GM23338 (cell line): ENCODE measurements at regions not wholly inside any gene's neighbourhood (a gene's known extent, or its start where the extent isn't known, plus 50 kb on each side); places are given as distances from the start of the nearest gene placed in this dataset.

ENCODE experiments used
- ATAC-seq: fragments of 200-7000 bp; cut with Tn5 transposase; 3 replicates; pipeline ENCODE4 v1.9.1; 2020
- DNase-seq: peaks from one replicate; pipeline ENCODE4 v3.0.0-alpha.2; 2015; ENCODE audit warnings: low spot score
- H2AFZ ChIP-seq: fragments of 200-600 bp; sonication (generic); 2 replicates; pipeline ENCODE4 v1.8.0; 2016; ENCODE audit warnings: antibody characterized with exemption, mild to moderate bottlenecking, moderate library complexity
- H3F3A ChIP-seq: fragments of 200-600 bp; sonication (generic); replicated peaks from 2 replicates; pipeline ENCODE4 v1.8.0; 2017; ENCODE audit warnings: antibody characterized with exemption, mixed run types, low read depth
- H3K27ac ChIP-seq: fragments of 200-600 bp; sonication (generic); 2 replicates; pipeline ENCODE4 v1.6.1; 2016; ENCODE audit warnings: low read depth
- H3K27me3 ChIP-seq: fragments of 200-600 bp; sonication (generic); 2 replicates; pipeline ENCODE4 v1.8.0; 2016; ENCODE audit warnings: mild to moderate bottlenecking, mixed run types, moderate library complexity; ENCODE audit not compliant: insufficient read depth
- H3K36me3 ChIP-seq: fragments of 200-600 bp; sonication (generic); 2 replicates; pipeline ENCODE4 v1.8.0; 2016; ENCODE audit warnings: mild to moderate bottlenecking; ENCODE audit not compliant: insufficient read depth
- H3K4me1 ChIP-seq: fragments of 200-600 bp; sonication (generic); 2 replicates; pipeline ENCODE4 v1.8.0; 2016; ENCODE audit warnings: mild to moderate bottlenecking, moderate library complexity; ENCODE audit not compliant: insufficient read depth
- H3K4me2 ChIP-seq: fragments of 200-600 bp; sonication (generic); 2 replicates; pipeline ENCODE4 v1.7.1; 2017; ENCODE audit warnings: mixed run types
- H3K4me3 ChIP-seq: fragments of 200-600 bp; sonication (generic); 2 replicates; pipeline ENCODE4 v1.6.1; 2016; ENCODE audit warnings: mixed run types
- H3K79me2 ChIP-seq: fragments of 200-600 bp; sonication (generic); replicated peaks from 2 replicates; pipeline ENCODE4 v1.8.0; 2017; ENCODE audit warnings: mild to moderate bottlenecking; ENCODE audit not compliant: insufficient read depth
- H3K9me2 ChIP-seq: fragments of 200-600 bp; sonication (generic); 2 replicates; pipeline ENCODE4 v1.8.0; 2017; ENCODE audit not compliant: insufficient read depth
- H4K20me1 ChIP-seq: fragments of 200-600 bp; sonication (generic); replicated peaks from 2 replicates; pipeline ENCODE4 v1.8.0; 2017; ENCODE audit warnings: mild to moderate bottlenecking; ENCODE audit not compliant: insufficient read depth
- H3K27ac Mint-ChIP-seq: 2 replicates; pipeline ENCODE4 v1.8.0; 2020; ENCODE audit warnings: inconsistent platforms, mild to moderate bottlenecking, moderate library complexity, mixed read lengths
- H3K27me3 Mint-ChIP-seq: 3 replicates; pipeline ENCODE4 v1.8.0; 2022; ENCODE audit warnings: low read depth, mild to moderate bottlenecking, moderate library complexity, mixed read lengths, inconsistent platforms; ENCODE audit not compliant: insufficient read depth, poor library complexity
- H3K36me3 Mint-ChIP-seq: 3 replicates; pipeline ENCODE4 v1.8.0; 2021; ENCODE audit warnings: low read depth, mild to moderate bottlenecking, inconsistent platforms, moderate library complexity, mixed read lengths
- H3K4me1 Mint-ChIP-seq: 3 replicates; pipeline ENCODE4 v1.8.0; 2020; ENCODE audit warnings: mild to moderate bottlenecking, inconsistent platforms, mixed read lengths
- H3K4me3 Mint-ChIP-seq: 3 replicates; pipeline ENCODE4 v1.8.0; 2021; ENCODE audit warnings: moderate library complexity, mild to moderate bottlenecking, inconsistent platforms, mixed read lengths
- H3K9me3 Mint-ChIP-seq: 3 replicates; pipeline ENCODE4 v1.8.0; 2020; ENCODE audit warnings: moderate library complexity, mild to moderate bottlenecking, inconsistent platforms, mixed read lengths
- CREB1 ChIP-seq: fragments of 250-450 bp; sonication (Bioruptor Pico); IDR thresholded peaks from 2 replicates; pipeline ENCODE4 v1.5.0; 2020; ENCODE audit warnings: low read depth, mild to moderate bottlenecking, moderate library complexity
- CTCF ChIP-seq, 2 experiments: fragments of 200-600 bp in 1 of 2; sonication (generic) in 1 of 2; conservative IDR thresholded peaks; 2 replicates each; pipeline versions ENCODE4 v1.5.1 to v1.6.1; 2016 to 2017; ENCODE audit warnings: antibody characterized with exemption in 2 of 2, low read depth in 2 of 2, mild to moderate bottlenecking in 2 of 2, moderate library complexity in 1 of 2
- ETS1 ChIP-seq: IDR thresholded peaks from 2 replicates; pipeline ENCODE4 v1.6.1; 2016; ENCODE audit warnings: antibody characterized with exemption
- EZH2 ChIP-seq: fragments of 200-600 bp; sonication (generic); IDR thresholded peaks from one replicate; pipeline ENCODE4 v1.8.0; 2017; ENCODE audit warnings: antibody characterized with exemption, mild to moderate bottlenecking, low read depth; ENCODE audit not compliant: unreplicated experiment
- EZH2phosphoT487 ChIP-seq: fragments of 200-600 bp; sonication (generic); IDR thresholded peaks from one replicate; pipeline ENCODE4 v1.8.1; 2018; ENCODE audit warnings: antibody characterized with exemption; ENCODE audit not compliant: unreplicated experiment
- JUNB ChIP-seq: IDR thresholded peaks from one replicate; pipeline ENCODE4 v1.6.1; 2016; ENCODE audit warnings: antibody characterized with exemption; ENCODE audit not compliant: unreplicated experiment
- NANOG ChIP-seq: IDR thresholded peaks from 2 replicates; pipeline ENCODE4 v1.6.1; 2016; ENCODE audit warnings: antibody characterized with exemption, borderline replicate concordance
- POLR2AphosphoS5 ChIP-seq: IDR thresholded peaks from 2 replicates; pipeline ENCODE4 v1.6.1; 2016; ENCODE audit warnings: antibody characterized with exemption, low read depth
- REST ChIP-seq: IDR thresholded peaks from one replicate; pipeline ENCODE4 v1.6.1; 2018; ENCODE audit warnings: antibody characterized with exemption; ENCODE audit not compliant: unreplicated experiment
- STAT1 ChIP-seq: IDR thresholded peaks from one replicate; pipeline ENCODE4 v1.6.1; 2016; ENCODE audit warnings: antibody characterized with exemption; ENCODE audit not compliant: unreplicated experiment
- ZNF114 ChIP-seq: fragments of 250-450 bp; sonication (Bioruptor Pico); IDR thresholded peaks from 2 replicates; pipeline ENCODE4 v1.5.0; 2020; ENCODE audit warnings: mild to moderate bottlenecking, moderate library complexity
- ZNF331 ChIP-seq: fragments of 250-450 bp; sonication (Bioruptor Pico); IDR thresholded peaks from 2 replicates; pipeline ENCODE4 v1.5.0; 2020; ENCODE audit warnings: low read depth, mild to moderate bottlenecking, moderate library complexity
- ZNF462 ChIP-seq: fragments of 250-450 bp; sonication (Bioruptor Pico); IDR thresholded peaks from 2 replicates; pipeline ENCODE4 v1.5.0; 2020; ENCODE audit warnings: mild to moderate bottlenecking, moderate library complexity

- Histone ChIP-seq H3K79me2 (no peaks in the 10 kb centered on the region), H3K27ac (no peak overlapping the region), H3K4me1 (no peaks in the 10 kb centered on the region), H4K20me1 (no peaks in the 10 kb centered on the region), H2AFZ (no peak overlapping the region), H3K4me2 (no peak overlapping the region), H3K36me3 (no peaks in the 10 kb centered on the region), H3K27me3 (no peaks in the 10 kb centered on the region), H3K4me3 (no peak overlapping the region), H3F3A (no peaks in the 10 kb centered on the region), H3K9me2 (no peaks in the 10 kb centered on the region)
- peaks cover 5% of the 10 kb centered on the region; the same call in 2 of the 3 replicates for H3K36me3 Mint-ChIP-seq
- H3K4me3 Mint-ChIP-seq: no peak overlapping the region
- no peaks in the 10 kb centered on the region for H3K27me3 Mint-ChIP-seq
- peaks cover 8% of the 10 kb centered on the region; the same call in 2 of the 3 replicates for H3K9me3 Mint-ChIP-seq
- no peak overlapping the region for H3K27ac Mint-ChIP-seq
- DNase-seq (no peak), ATAC-seq (no peak)
- TF ChIP-seq JUNB: no peak
- TF ChIP-seq CREB1: no peak
- TF ChIP-seq ZNF462 (CRISPR knock-in tag): no peak
- TF ChIP-seq POLR2AphosphoS5: no peak
- TF ChIP-seq REST: no peak
- TF ChIP-seq ZNF114 (CRISPR knock-in tag): no peak
- no peak for TF ChIP-seq ETS1
- no peak for TF ChIP-seq ZNF331 (CRISPR knock-in tag)
- no peak for TF ChIP-seq NANOG
- no peak for TF ChIP-seq CTCF (conservative IDR thresholded peaks at IDR 0.05; ENCODE audit: low read depth in 2 of 2)
- TF ChIP-seq STAT1: no peak
- TF ChIP-seq EZH2phosphoT487: no peak
- no peak for TF ChIP-seq EZH2
- no peaks in the 10 kb centered on the region for H3K4me1 Mint-ChIP-seq
These were observed 875.1 kb downstream of the EPHA4 start for GRCh38 chr2:220697011-220697410.
